Upper lobe of left lung (tissue), 6 donors: ENCODE measurements at regions not wholly inside any gene's neighbourhood (a gene's known extent, or its start where the extent isn't known, plus 50 kb on each side); places are given as distances from the start of the nearest gene placed in this dataset.

Experiments
- ATAC-seq, 2 donors: fragments of 200-7000 bp; cut with Tn5 transposase; one replicate each; pipeline ENCODE4 v1.9.1; 2022; ENCODE audit warnings: mild to moderate bottlenecking in 2 of 2, moderate library complexity in 2 of 2; ENCODE audit not compliant: low FRiP score in 2 of 2
- DNase-seq, 2 donors: peaks; one replicate each; pipeline ENCODE4 v3.0.0-alpha.2; 2019 to 2020
- H3K27ac ChIP-seq, 4 donors: fragments of 200-600 bp; sonication (generic); one replicate each; pipeline ENCODE4 v1.5.1; 2016 to 2019
- H3K27me3 ChIP-seq, 4 donors: fragments of 200-600 bp; sonication (generic); one replicate each; pipeline ENCODE4 v1.5.1; 2017 to 2019
- H3K36me3 ChIP-seq, 4 donors: fragments of 200-600 bp; sonication (generic); one replicate each; pipeline ENCODE4 v1.5.1; 2016 to 2019
- H3K4me1 ChIP-seq, 4 donors: fragments of 200-600 bp; sonication (generic); one replicate each; pipeline ENCODE4 v1.5.1; 2018 to 2019
- H3K4me3 ChIP-seq, 4 donors: fragments of 200-600 bp; sonication (generic); one replicate each; pipeline ENCODE4 v1.5.1; 2017 to 2019; ENCODE audit warnings: mild to moderate bottlenecking in 2 of 4, moderate library complexity in 1 of 4
- H3K9me3 ChIP-seq, 4 donors: fragments of 200-600 bp; sonication (generic); one replicate each; pipeline ENCODE4 v1.5.1; 2018 to 2019
- EP300 ChIP-seq, 4 donors: sonication (generic); formaldehyde crosslinking; IDR thresholded peaks; one replicate each; pipeline ENCODE4 v1.5.1; 2017; ENCODE audit warnings: antibody characterized with exemption in 4 of 4, control low read depth in 2 of 4
- POLR2A ChIP-seq, 4 donors: fragments of 450-650 bp; IDR thresholded peaks; one replicate each; pipeline ENCODE4 v1.5.1; 2016 to 2017; ENCODE audit warnings: antibody characterized with exemption in 4 of 4, mild to moderate bottlenecking in 2 of 4
- POLR2AphosphoS5 ChIP-seq, 2 donors: sonication (generic); formaldehyde crosslinking; IDR thresholded peaks; one replicate each; pipeline ENCODE4 v1.5.1; 2017; ENCODE audit warnings: antibody characterized with exemption in 2 of 2
- WGBS, 2 donors: methylation state at CpG; one replicate each; pipeline ENCODE4 v1.1.5; 2017 to 2018; 5-methylcytosine and 5-hydroxymethylcytosine counted together
- TF ChIP-seq, protein P1 (sequence below), 6 experiments: fragments of 450-650 bp in 4 of 6; fragments of 200-600 bp in 2 of 6; sonication (generic) in 2 of 6; IDR thresholded peaks; one replicate each; pipeline ENCODE4 v1.5.1; 2016 to 2019; ENCODE audit warnings: antibody characterized with exemption in 6 of 6
- donor health status: DM: no; HTN: no; CAD: no; lungs with moderate emphysema.
- donor health status: DM: no; HTN: yes; CAD: no; lungs with severe emphysema.

DNA sequence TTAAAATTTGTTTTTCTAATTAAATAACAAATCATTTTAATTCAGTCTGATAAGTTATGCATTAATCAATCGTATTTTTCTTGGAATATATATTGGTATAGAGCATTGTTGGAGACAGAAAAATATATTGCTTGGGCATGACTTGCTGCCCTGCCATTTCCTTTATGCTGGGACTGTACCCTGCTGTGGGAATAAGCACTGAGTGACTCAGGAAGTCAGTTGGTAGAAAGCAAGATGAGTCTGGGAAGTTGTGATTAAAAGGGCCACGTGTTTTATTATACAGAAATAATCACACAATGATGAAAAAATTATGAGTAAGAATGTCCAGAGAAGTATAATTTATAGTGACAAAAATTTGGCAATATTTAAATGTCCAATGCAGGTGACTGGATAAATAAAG, 139.5 kb downstream of the KIF18A start:
- no peak for TF ChIP-seq POLR2AphosphoS5 (IDR thresholded peaks at IDR 0.05)
- TF ChIP-seq POLR2A (IDR thresholded peaks at IDR 0.05), result no peak
- TF ChIP-seq, protein P1, sequence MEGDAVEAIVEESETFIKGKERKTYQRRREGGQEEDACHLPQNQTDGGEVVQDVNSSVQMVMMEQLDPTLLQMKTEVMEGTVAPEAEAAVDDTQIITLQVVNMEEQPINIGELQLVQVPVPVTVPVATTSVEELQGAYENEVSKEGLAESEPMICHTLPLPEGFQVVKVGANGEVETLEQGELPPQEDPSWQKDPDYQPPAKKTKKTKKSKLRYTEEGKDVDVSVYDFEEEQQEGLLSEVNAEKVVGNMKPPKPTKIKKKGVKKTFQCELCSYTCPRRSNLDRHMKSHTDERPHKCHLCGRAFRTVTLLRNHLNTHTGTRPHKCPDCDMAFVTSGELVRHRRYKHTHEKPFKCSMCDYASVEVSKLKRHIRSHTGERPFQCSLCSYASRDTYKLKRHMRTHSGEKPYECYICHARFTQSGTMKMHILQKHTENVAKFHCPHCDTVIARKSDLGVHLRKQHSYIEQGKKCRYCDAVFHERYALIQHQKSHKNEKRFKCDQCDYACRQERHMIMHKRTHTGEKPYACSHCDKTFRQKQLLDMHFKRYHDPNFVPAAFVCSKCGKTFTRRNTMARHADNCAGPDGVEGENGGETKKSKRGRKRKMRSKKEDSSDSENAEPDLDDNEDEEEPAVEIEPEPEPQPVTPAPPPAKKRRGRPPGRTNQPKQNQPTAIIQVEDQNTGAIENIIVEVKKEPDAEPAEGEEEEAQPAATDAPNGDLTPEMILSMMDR (IDR thresholded peaks at IDR 0.05), result no peak
- no peak for TF ChIP-seq EP300 (IDR thresholded peaks at IDR 0.05)
- no peaks in the 10 kb centered on the region for H3K36me3 ChIP-seq
- no peak overlapping the region for H3K27ac ChIP-seq
- no peak for DNase-seq
- no peaks in the 10 kb centered on the region for H3K27me3 ChIP-seq
- ATAC-seq, result no peak
- WGBS, 2 donors, result 55 to 57% methylated on average over 2 of the region's 2 CpGs
- no peaks in the 10 kb centered on the region for H3K9me3 ChIP-seq
- H3K4me3 ChIP-seq, result no peak overlapping the region
- no peaks in the 10 kb centered on the region for H3K4me1 ChIP-seq

DNA sequence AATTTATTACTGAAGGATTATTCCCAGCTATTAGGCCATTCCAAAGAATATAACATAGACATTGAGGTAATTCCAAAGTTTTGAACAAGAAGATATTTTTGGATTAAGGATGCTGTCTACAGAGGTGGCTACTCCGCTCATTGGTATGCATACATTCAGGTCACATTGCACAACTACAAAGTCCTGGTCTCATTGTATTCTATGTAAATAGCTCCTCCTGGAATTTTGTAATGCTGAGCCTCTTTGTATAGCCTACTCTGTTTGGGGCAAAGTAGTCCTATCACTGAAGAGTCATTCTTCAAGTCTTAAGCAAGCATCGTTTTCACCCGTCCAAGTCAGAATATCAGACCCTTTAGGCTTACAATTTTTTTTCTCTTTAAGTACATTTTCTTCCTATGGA, 142.4 kb downstream of the KIF18A start:
- no peak overlapping the region for H3K4me3 ChIP-seq
- WGBS, 2 donors, result 73 to 74% methylated on average over 3 of the region's 3 CpGs
- ATAC-seq (no peak), DNase-seq (no peak)
- no peaks in the 10 kb centered on the region for H3K9me3 ChIP-seq
- TF ChIP-seq EP300 (IDR thresholded peaks at IDR 0.05) (no peak), POLR2AphosphoS5 (IDR thresholded peaks at IDR 0.05) (no peak), POLR2A (IDR thresholded peaks at IDR 0.05) (no peak)
- TF ChIP-seq, protein P1 (IDR thresholded peaks at IDR 0.05), result no peak
- H3K36me3 ChIP-seq, result no peaks in the 10 kb centered on the region
- H3K4me1 ChIP-seq, result no peaks in the 10 kb centered on the region
- H3K27me3 ChIP-seq, result no peaks in the 10 kb centered on the region
- H3K27ac ChIP-seq, result no peak overlapping the region

DNA sequence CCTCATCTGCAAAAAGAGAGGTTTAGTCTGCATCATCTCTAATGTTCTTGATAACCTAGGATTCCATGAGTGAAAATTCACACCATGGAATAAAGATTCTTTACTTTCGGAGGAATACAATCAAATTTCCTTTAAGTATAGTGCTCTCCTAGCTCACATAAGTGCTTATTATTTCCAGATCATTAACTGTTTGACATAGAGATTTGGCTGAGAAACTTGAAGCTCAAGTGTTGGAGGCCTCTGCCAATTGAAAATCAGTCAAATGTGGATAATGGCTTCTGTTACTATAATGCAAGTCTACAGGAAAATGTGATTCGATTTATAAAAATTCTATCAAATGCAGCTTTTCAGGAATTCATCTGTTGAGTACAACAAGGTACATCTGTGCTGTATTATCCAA, 144.6 kb downstream of the KIF18A start:
- Histone ChIP-seq H3K4me1 (no peaks in the 10 kb centered on the region), H3K9me3 (no peaks in the 10 kb centered on the region), H3K27me3 (no peaks in the 10 kb centered on the region), H3K36me3 (no peaks in the 10 kb centered on the region), H3K27ac (no peak overlapping the region), H3K4me3 (no peak overlapping the region)
- TF ChIP-seq POLR2AphosphoS5 (IDR thresholded peaks at IDR 0.05), result no peak
- TF ChIP-seq, protein P1 (IDR thresholded peaks at IDR 0.05), result no peak
- TF ChIP-seq EP300 (IDR thresholded peaks at IDR 0.05), result no peak
- no peak for TF ChIP-seq POLR2A (IDR thresholded peaks at IDR 0.05)
- no peak for ATAC-seq
- 80 to 91% methylated on average over 2 of the region's 2 CpGs for WGBS, 2 donors
- DNase-seq, result no peak

DNA sequence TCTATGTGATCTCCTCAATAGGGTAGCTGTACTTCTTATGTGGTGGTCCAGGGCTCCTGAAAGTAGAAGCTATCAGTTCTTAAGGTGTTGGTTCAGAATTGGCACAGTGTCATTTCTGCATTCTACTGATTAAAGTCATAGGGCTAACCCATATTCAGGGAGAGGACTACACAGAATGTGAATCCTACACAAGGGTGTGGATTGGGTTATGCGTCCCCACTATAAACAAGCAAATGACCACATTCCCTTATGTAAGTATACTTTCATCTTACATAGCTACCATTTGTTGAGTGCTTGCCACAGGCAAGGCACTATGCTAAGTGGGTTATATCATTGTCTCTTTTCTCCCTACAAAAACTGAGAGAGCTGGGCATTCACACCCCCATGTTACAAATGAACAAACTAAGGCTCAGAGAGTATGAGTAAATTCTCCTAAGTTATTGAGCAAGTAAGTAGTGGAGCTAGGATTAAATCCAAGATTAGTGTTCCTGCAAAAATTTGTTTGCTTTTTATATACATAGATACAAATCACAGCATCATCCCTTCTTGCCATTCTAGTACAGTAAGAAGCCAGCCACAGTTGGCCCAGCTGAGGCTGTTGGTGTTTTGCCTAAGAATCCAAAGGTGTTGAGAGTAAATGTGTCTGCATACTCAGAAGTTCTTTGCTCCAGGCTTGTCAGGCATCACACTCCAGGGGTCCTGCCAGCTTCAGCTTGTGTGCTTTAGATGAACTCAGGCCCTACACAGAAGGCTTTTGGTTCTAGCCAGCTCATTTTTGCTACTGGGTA, 157.8 kb downstream of the KIF18A start:
- 90 to 91% methylated on average over 1 of the region's 1 CpG for WGBS, 2 donors
- Histone ChIP-seq H3K4me3 (no peak overlapping the region), H3K36me3 (no peaks in the 10 kb centered on the region), H3K27me3 (no peaks in the 10 kb centered on the region), H3K9me3 (no peaks in the 10 kb centered on the region), H3K4me1 (no peaks in the 10 kb centered on the region), H3K27ac (no peak overlapping the region)
- no peak for TF ChIP-seq EP300 (IDR thresholded peaks at IDR 0.05)
- DNase-seq, result no peak
- no peak for ATAC-seq

DNA sequence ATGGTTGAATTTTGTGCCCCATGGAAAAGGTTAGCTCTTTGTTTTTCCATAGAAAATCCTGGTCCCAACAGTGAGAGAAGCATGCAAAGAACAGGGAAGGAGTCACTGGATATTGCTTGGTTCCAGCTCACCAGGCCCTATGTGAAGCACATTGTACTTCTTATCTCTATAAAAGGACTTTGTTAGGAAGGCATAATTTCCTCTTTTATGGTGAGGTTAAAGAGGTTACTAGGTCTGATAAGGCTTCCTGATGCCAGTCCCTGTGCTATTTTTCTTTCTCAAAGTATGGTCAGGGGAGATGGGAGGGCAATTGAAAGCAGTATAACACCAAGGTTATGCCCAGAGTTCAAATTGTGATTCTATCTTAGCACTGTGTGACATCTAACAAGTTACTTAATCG, 162.6 kb downstream of the KIF18A start:
- no peak for TF ChIP-seq POLR2AphosphoS5 (IDR thresholded peaks at IDR 0.05)
- TF ChIP-seq EP300 (IDR thresholded peaks at IDR 0.05), result no peak
- TF ChIP-seq, protein P1 (IDR thresholded peaks at IDR 0.05), result no peak
- TF ChIP-seq POLR2A (IDR thresholded peaks at IDR 0.05), result no peak
- ATAC-seq (no peak), DNase-seq (no peak)
- 94 to 96% methylated on average over 1 of the region's 1 CpG for WGBS, 2 donors
- no peaks in the 10 kb centered on the region for H3K4me1 ChIP-seq
- no peaks in the 10 kb centered on the region for H3K9me3 ChIP-seq
- no peak overlapping the region for H3K4me3 ChIP-seq
- no peaks in the 10 kb centered on the region for H3K36me3 ChIP-seq
- H3K27me3 ChIP-seq, result no peaks in the 10 kb centered on the region
- no peak overlapping the region for H3K27ac ChIP-seq
